ENCODE measurements at regions not wholly inside any gene's neighbourhood (a gene's known extent, or its start where the extent isn't known, plus 50 kb on each side); places are given as distances from the start of the nearest gene placed in this dataset.

GRCh38 chr22:33188326-33188725 lies 130.1 kb upstream of the SYN3 start:
- no peak for TF ChIP-seq CTCF (IDR thresholded peaks at IDR 0.05)
- no peak for TF ChIP-seq POLR2A (IDR thresholded peaks at IDR 0.05)
